GM21723 (cell line): ENCODE measurements at regions not wholly inside any gene's neighbourhood (a gene's known extent, or its start where the extent isn't known, plus 50 kb on each side); places are given as distances from the start of the nearest gene placed in this dataset.
A peak's percentile ranks its signal among the peaks of the same experiment; 100 is the strongest.

Experiments used
- ATAC-seq: cut with Tn5 transposase; IDR thresholded peaks from one replicate; pipeline ENCODE4 v1.9.1; 2021; ENCODE audit warnings: mild to moderate bottlenecking, moderate library complexity; ENCODE audit not compliant: unreplicated experiment

GRCh38 chr1:192713921-192714320 lies 78.0 kb downstream of the RGS13 start:
- ATAC-seq, result no peak

DNA sequence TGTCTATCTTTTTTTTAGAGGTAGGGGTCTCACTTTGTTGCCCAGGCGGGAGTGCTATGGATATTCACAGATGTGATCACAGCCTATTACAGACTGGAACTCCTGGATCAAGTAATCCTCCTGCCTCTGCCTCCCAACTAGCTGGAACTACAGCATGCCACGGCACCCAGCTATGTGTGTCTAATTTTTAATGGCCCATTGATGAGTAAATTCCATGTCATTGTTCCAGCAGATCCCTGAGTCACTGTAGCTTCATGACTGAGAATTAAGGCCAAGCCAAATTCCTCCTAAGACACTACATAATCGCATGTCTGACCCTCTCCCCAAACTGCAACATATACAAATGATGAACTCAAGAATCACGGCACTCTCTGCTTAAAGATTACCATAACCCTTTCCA lies 84.2 kb upstream of the RGS2 start:
- ATAC-seq, result no peak

GRCh38 chr1:192726820-192727504 lies 81.9 kb upstream of the RGS2 start:
- no peak for ATAC-seq

- no peak for ATAC-seq
These were observed 79.3 kb upstream of the RGS2 start for GRCh38 chr1:192729500-192729899.

DNA sequence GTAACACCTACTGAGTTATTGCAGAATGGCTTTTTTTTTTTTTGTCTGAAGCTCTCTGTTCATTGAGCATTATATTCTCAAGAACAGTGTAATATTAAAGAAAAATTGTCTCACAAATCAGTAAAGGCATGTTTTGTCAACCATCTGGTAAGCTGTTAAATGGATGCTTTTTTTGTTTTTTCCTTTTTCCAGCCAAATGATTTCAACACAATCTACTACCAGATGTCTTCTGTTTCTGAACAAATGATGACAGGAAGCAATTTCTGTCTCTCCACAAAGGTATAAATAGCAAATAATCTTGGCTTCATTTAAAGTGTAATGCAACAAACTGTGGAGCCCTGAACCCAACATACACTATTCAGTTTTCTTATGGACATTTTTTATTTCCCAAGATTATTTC lies 78.6 kb upstream of the RGS2 start:
- no peak for ATAC-seq

GRCh38 chr1:192732787-192733186 lies 76.1 kb upstream of the RGS2 start:
- peak; percentile 60 for ATAC-seq

DNA sequence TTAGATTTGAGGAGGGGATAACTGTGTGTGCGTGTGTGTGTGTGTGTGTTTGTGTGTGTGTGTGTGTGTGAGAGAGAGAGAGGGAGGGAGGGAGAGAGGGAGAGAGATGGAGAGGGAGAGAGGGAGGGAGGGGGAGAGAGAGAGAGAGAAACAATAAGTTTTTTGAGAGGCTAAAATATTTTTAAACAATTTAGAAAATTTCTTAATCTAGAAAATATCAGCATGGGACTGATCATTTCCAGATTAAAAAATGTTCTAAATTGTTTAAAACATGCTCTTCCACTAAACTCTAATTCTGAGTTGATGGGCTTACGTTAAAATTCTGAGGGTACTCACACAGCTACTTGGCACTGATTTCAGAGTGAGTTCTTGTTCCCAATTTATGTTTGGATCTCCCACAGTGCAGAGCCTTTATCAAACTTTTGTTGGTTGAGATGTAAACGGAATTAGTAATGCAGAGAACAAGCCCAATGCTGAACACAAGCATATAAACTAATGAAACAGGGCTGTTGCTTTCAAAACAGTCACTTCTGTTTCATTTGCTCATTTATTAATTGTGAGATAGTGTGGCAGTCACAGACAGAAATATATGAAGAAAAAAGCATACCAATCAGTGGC lies 73.4 kb upstream of the RGS2 start:
- ATAC-seq, result no peak

GRCh38 chr1:192737306-192737705 lies 71.5 kb upstream of the RGS2 start:
- ATAC-seq, result no peak

GRCh38 chr1:192739476-192740184 lies 69.2 kb upstream of the RGS2 start:
- ATAC-seq, result no peak

- no peak for ATAC-seq
These were observed 68.6 kb upstream of the RGS2 start for GRCh38 chr1:192740214-192740613.

DNA sequence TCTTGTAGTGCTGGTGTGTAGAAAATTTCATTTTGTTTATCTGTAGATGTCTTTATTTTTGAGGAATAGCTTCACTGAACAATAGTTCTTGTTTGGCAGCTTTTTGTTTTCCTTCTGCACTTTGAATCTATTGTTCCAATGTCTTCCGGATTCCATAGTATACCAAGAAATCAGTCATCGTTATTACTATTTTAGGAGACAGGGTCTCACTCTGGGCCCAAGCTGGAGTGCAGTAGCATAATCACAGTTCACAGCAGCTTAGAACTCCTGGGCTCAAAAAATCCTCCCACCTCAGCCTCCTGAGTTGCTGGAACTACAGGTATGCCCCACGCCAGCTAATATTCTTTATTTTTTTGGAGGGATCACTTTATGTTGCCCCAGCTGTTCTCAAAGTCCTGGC lies 67.7 kb upstream of the RGS2 start:
- no peak for ATAC-seq

GRCh38 chr1:192747301-192747700 lies 61.5 kb upstream of the RGS2 start:
- no peak for ATAC-seq

- ATAC-seq, result no peak
These were observed 60.9 kb upstream of the RGS2 start for GRCh38 chr1:192747943-192748342.

- no peak for ATAC-seq
These were observed 59.5 kb upstream of the RGS2 start for GRCh38 chr1:192749349-192749748.

- ATAC-seq, result no peak
These were observed 57.6 kb upstream of the RGS2 start for GRCh38 chr1:192751260-192751659.

- no peak for ATAC-seq
These were observed 52.5 kb upstream of the RGS2 start for GRCh38 chr1:192756314-192756713.

- no peak for ATAC-seq
These were observed 52.0 kb upstream of the RGS2 start for GRCh38 chr1:192756847-192757246.

DNA sequence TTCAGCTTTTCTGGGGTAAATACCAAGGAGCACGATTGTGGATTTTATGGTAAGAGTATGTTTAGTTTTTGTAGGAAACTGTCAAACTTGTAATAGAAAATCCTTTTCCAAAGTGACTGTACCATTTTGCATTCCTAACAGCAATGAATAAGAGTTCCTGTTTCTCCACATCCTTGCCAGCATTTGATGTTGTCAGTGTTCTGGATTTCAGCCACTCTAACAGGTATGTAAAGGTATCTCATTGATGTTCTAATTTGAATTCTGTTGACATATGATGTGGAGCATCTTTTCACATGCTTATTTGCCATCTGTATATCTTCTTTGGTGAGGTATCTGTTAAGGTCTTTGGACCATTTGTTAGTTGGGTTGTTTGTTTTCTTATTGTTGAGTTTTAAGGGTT lies 50.3 kb upstream of the RGS2 start:
- no peak for ATAC-seq
